ENCODE measurements at regions not wholly inside any gene's neighbourhood (a gene's known extent, or its start where the extent isn't known, plus 50 kb on each side); places are given as distances from the start of the nearest gene placed in this dataset.

DNA sequence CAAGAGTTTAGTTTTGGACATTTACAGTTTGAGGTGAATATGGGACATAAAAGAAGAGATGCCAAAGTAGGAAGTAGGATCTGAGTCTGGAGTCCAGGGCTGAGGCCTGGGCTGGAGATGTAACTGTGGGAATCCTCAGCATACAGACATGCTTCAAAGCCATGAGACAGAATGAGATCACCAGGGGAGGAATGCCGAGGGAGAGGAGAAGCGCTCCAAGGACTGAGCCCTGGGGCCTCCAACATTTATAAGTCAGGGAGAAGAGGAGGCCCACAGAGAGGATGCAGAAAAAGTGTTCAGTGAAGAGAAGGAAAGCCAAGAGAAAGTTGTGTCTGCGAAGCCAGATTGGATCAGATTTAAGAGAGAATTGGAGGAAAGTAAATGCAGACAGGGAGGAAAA is 277.5 kb upstream of the MYOCD start:
- TF ChIP-seq, protein P1, sequence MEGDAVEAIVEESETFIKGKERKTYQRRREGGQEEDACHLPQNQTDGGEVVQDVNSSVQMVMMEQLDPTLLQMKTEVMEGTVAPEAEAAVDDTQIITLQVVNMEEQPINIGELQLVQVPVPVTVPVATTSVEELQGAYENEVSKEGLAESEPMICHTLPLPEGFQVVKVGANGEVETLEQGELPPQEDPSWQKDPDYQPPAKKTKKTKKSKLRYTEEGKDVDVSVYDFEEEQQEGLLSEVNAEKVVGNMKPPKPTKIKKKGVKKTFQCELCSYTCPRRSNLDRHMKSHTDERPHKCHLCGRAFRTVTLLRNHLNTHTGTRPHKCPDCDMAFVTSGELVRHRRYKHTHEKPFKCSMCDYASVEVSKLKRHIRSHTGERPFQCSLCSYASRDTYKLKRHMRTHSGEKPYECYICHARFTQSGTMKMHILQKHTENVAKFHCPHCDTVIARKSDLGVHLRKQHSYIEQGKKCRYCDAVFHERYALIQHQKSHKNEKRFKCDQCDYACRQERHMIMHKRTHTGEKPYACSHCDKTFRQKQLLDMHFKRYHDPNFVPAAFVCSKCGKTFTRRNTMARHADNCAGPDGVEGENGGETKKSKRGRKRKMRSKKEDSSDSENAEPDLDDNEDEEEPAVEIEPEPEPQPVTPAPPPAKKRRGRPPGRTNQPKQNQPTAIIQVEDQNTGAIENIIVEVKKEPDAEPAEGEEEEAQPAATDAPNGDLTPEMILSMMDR (IDR thresholded peaks at IDR 0.05), result no peak
- TF ChIP-seq POLR2AphosphoS5 (IDR thresholded peaks at IDR 0.05) (no peak), EP300 (IDR thresholded peaks at IDR 0.05; ENCODE audit: low read depth) (no peak)
